GM12878 (cell line): ENCODE measurements at regions not wholly inside any gene's neighbourhood (a gene's known extent, or its start where the extent isn't known, plus 50 kb on each side); places are given as distances from the start of the nearest gene placed in this dataset.

Source experiments
- ATAC-seq: fragments of 200-7000 bp; cut with Tn5 transposase; 3 replicates; pipeline ENCODE4 v1.9.1; 2020; ENCODE audit warnings: mild to moderate bottlenecking, moderate library complexity
- BruUV-seq: library from RNA; stranded (reverse); fragments of 400-500 nt; replicated peaks from 2 replicates; lab custom pipeline; 2021; lab: Mats Ljungman, UMichigan
- CTCF ChIA-PET: fragments of 300-600 bp; sonication (Branson Sonifier 250); formaldehyde crosslinking; extraction: SDS; loops from one replicate; lab custom pipeline; 2021; ENCODE audit warnings: inconsistent platforms; lab: Yijun Ruan, JAX
- POLR2A ChIA-PET: fragments of 350-600 bp; formaldehyde crosslinking; extraction: SDS; loops from one replicate; lab custom pipeline; 2021; ENCODE audit warnings: inconsistent platforms; lab: Charles Lee
- RAD21 ChIA-PET: fragments of 300-600 bp; sonication (Branson Sonifier 250); formaldehyde crosslinking; loops from one replicate; lab custom pipeline; 2023; ENCODE audit warnings: antibody characterized with exemption; ENCODE audit not compliant: unreplicated experiment; lab: Charles Lee
- SMC1A ChIA-PET: fragments of 300-600 bp; sonication (Branson Sonifier 250); formaldehyde crosslinking; loops from one replicate; lab custom pipeline; 2023; ENCODE audit not compliant: unreplicated experiment, uncharacterized antibody; lab: Charles Lee
- DNase-seq: peaks from one replicate; pipeline ENCODE4 v3.0.0-alpha.2; 2011; ENCODE audit warnings: low read depth, low spot score
- FAIRE-seq: peaks from 3 replicates; lab custom pipeline; 2011; peaks lifted over from hg19 to GRCh38; lab: Jason Lieb, UNC
- H2AFZ ChIP-seq: 2 replicates; pipeline ENCODE4 v1.6.0; 2011; ENCODE audit warnings: low read depth, low read length, control low read depth; ENCODE audit not compliant: control insufficient read depth
- H3K27ac ChIP-seq: 2 replicates; pipeline ENCODE4 v1.5.1; 2011; ENCODE audit warnings: control low read depth; ENCODE audit not compliant: control insufficient read depth, insufficient read depth
- H3K27me3 ChIP-seq, 2 experiments: replicated peaks in 1 of 2; 2 replicates each; pipeline versions ENCODE4 v1.6.0 to v1.6.1; 2011; ENCODE audit warnings: low read length in 1 of 2; ENCODE audit not compliant: control insufficient read depth in 2 of 2, insufficient read depth in 2 of 2
- H3K36me3 ChIP-seq, 2 experiments: 2 replicates each; pipeline ENCODE4 v1.5.1; 2011; ENCODE audit warnings: low read length in 1 of 2; ENCODE audit not compliant: control insufficient read depth in 2 of 2, insufficient read depth in 2 of 2
- H3K4me1 ChIP-seq: 2 replicates; pipeline ENCODE4 v1.6.1; 2011; ENCODE audit warnings: mild to moderate bottlenecking, low read length, moderate library complexity, mixed read lengths; ENCODE audit not compliant: control insufficient read depth, insufficient read depth
- H3K4me2 ChIP-seq: 2 replicates; pipeline ENCODE4 v1.6.0; 2011; ENCODE audit warnings: control low read depth; ENCODE audit not compliant: control insufficient read depth, insufficient read depth
- H3K4me3 ChIP-seq: fragments of 200-600 bp; sonication (generic); 2 replicates; pipeline ENCODE4 v1.5.1; 2016
- H3K79me2 ChIP-seq: 2 replicates; pipeline ENCODE4 v1.6.0; 2011; ENCODE audit warnings: low read length; ENCODE audit not compliant: control insufficient read depth, insufficient read depth
- H3K9ac ChIP-seq: 2 replicates; pipeline ENCODE4 v1.8.0; 2011; ENCODE audit warnings: low read length, control low read depth, mixed read lengths; ENCODE audit not compliant: control insufficient read depth, insufficient read depth
- H3K9me3 ChIP-seq: replicated peaks from 3 replicates; pipeline ENCODE4 v1.5.1; 2011; ENCODE audit warnings: mild to moderate bottlenecking, low read length; ENCODE audit not compliant: control insufficient read depth, insufficient read depth
- H4K20me1 ChIP-seq: 2 replicates; pipeline ENCODE4 v1.6.0; 2011; ENCODE audit not compliant: control insufficient read depth, insufficient read depth
- ATF2 ChIP-seq: IDR thresholded peaks from 2 replicates; pipeline ENCODE4 v1.6.1; 2012; ENCODE audit warnings: low read length, inconsistent platforms
- BCL3 ChIP-seq: IDR thresholded peaks from 2 replicates; pipeline ENCODE4 v1.6.1; 2011; ENCODE audit warnings: borderline replicate concordance, low read depth, mild to moderate bottlenecking, moderate library complexity, low read length; ENCODE audit not compliant: insufficient read depth, poor library complexity, severe bottlenecking
- CBFB ChIP-seq: IDR thresholded peaks from 2 replicates; pipeline ENCODE4 v1.6.1; 2016; ENCODE audit warnings: antibody characterized with exemption, low read depth
- DPF2 ChIP-seq: fragments of 450-650 bp; IDR thresholded peaks from 2 replicates; pipeline ENCODE4 v1.6.1; 2017; ENCODE audit warnings: mild to moderate bottlenecking
- E2F8 ChIP-seq: fragments of 450-650 bp; IDR thresholded peaks from 2 replicates; pipeline ENCODE4 v1.6.1; 2018; ENCODE audit warnings: mild to moderate bottlenecking, low read depth, moderate library complexity; ENCODE audit not compliant: partially characterized antibody
- MEF2A ChIP-seq: IDR thresholded peaks from 2 replicates; pipeline ENCODE4 v1.6.1; 2011; ENCODE audit warnings: low read depth, mild to moderate bottlenecking, low read length, moderate library complexity; ENCODE audit not compliant: insufficient read depth
- MEF2B ChIP-seq: fragments of 450-650 bp; IDR thresholded peaks from 2 replicates; pipeline ENCODE4 v1.6.1; 2018; ENCODE audit warnings: mild to moderate bottlenecking, moderate library complexity; ENCODE audit not compliant: partially characterized antibody, poor library complexity, severe bottlenecking
- POLR2AphosphoS2 ChIP-seq: IDR thresholded peaks from 2 replicates; pipeline ENCODE4 v1.6.1; 2011; ENCODE audit warnings: low read depth, mild to moderate bottlenecking, low read length, improper control_type of control experiment, moderate library complexity
- SUZ12 ChIP-seq: fragments of 200-600 bp; sonication (generic); IDR thresholded peaks from one replicate; pipeline ENCODE4 v1.6.1; 2018; ENCODE audit warnings: antibody characterized with exemption, mild to moderate bottlenecking; ENCODE audit not compliant: unreplicated experiment
- ZNF24 ChIP-seq: fragments of 450-650 bp; IDR thresholded peaks from 2 replicates; pipeline ENCODE4 v1.6.1; 2017; ENCODE audit warnings: antibody characterized with exemption, mild to moderate bottlenecking
- WGBS: methylation state at CpG from one replicate; pipeline ENCODE4 v1.1.6; 2016; ENCODE audit warnings: low lambda C conversion rate; ENCODE audit not compliant: insufficient replicate concordance, insufficient coverage; ENCODE audit errors: missing lambda C conversion rate; 5-methylcytosine and 5-hydroxymethylcytosine counted together
- in situ Hi-C: fragments of 300-500 bp; cut with MboI; formaldehyde crosslinking; loops from 9 replicates; pipeline ENCODE4 v1.14.3; 2018; ENCODE audit warnings: mixed read lengths
- intact Hi-C: fragments of 100-400 bp; cut with micrococcal nuclease; formaldehyde crosslinking; loops from one replicate; pipeline ENCODE4 v1.14.2; 2022; ENCODE audit not compliant: unreplicated experiment

GRCh38 chr6:113281431-113281830, 575.7 kb upstream of the MARCKS start:
- SMC1A ChIA-PET, result no interaction called here
- no peak overlapping the region for H3K27ac ChIP-seq
- no peak overlapping the region for H3K9ac ChIP-seq
- in situ Hi-C loops (no loop called here), intact Hi-C loops (no loop called here)
- peaks cover 4% of the 10 kb centered on the region for H3K9me3 ChIP-seq
- H3K4me3 ChIP-seq, result no peak overlapping the region
- POLR2A ChIA-PET, result no interaction called here
- H3K36me3 ChIP-seq, result no peaks in the 10 kb centered on the region
- WGBS, result 88% methylated on average over 1 of the region's 1 CpG
- no peak overlapping the region; the same call in 1 of the 2 replicates for H2AFZ ChIP-seq
- H4K20me1 ChIP-seq, result no peaks in the 10 kb centered on the region
- no peak for DNase-seq
- no peaks in the 10 kb centered on the region for H3K27me3 ChIP-seq
- no peak overlapping the region for H3K4me2 ChIP-seq
- RAD21 ChIA-PET, result no interaction called here
- no peak for ATAC-seq
- FAIRE-seq, result no peak
- BruUV-seq, result no TSS peak
- H3K4me1 ChIP-seq, result no peaks in the 10 kb centered on the region
- no peak for TF ChIP-seq BCL3
- no peak for TF ChIP-seq POLR2AphosphoS2
- no peak for TF ChIP-seq MEF2A
- TF ChIP-seq ATF2, result no peak
- no peak for TF ChIP-seq ZNF24
- no peak for TF ChIP-seq MEF2B
- no peak for TF ChIP-seq DPF2
- TF ChIP-seq CBFB, result no peak
- no peak for TF ChIP-seq E2F8
- no peak for TF ChIP-seq SUZ12
- TF ChIP-seq, all 136 proteins: peak for 0
- CTCF ChIA-PET, result interaction anchor here (1.6 kb wide), 1 partner anchor 28 kb away, joined by 3 read pairs; no protein-coding TSS in a partner anchor
- no peaks in the 10 kb centered on the region for H3K79me2 ChIP-seq
